ENCODE measurements at regions not wholly inside any gene's neighbourhood (a gene's known extent, or its start where the extent isn't known, plus 50 kb on each side); places are given as distances from the start of the nearest gene placed in this dataset.
"Not testable (repeated sequence)": the region's sequence is repeated elsewhere in the genome, so short reads cannot be mapped to it uniquely, and the experiment has no call there.

GRCh38 chr10:71112138-71112785 is 100.1 kb upstream of the UNC5B start:
- CTCF ChIA-PET, result no interaction called here
- no peak overlapping the region for H3K4me3 ChIP-seq (ENCODE audit: low read depth in 2 of 2, low read length in 2 of 2)
- POLR2A ChIA-PET, result no interaction called here
- ATAC-seq, result no peak
- intact Hi-C loops (cut with micrococcal nuclease; ENCODE audit: unreplicated experiment) (no loop called here), in situ Hi-C loops (cut with HindIII; ENCODE audit: low pct_unique_long_range_greater_than_20kb, low sequenced_read_pairs) (no loop called here)
- BruUV-seq (replicated peaks), result no TSS peak
- H3K9me3 ChIP-seq (ENCODE audit: control insufficient read depth, insufficient read depth, low read depth, low read length), result peaks cover 12% of the 10 kb centered on the region; the same call in 1 of the 2 replicates
- no peak for DNase-seq (ENCODE audit: low read depth, low spot score)
- H3K27me3 ChIP-seq (ENCODE audit: control insufficient read depth, insufficient read depth, low read length), result peaks cover 14% of the 10 kb centered on the region
- H3K27ac ChIP-seq (ENCODE audit: low read length), result no peak overlapping the region
- H3K36me3 ChIP-seq (ENCODE audit: control insufficient read depth, insufficient read depth, low read length), result no peaks in the 10 kb centered on the region
- H3K4me1 ChIP-seq (ENCODE audit: control insufficient read depth, insufficient read depth, low read length), result no peaks in the 10 kb centered on the region
- TF ChIP-seq, protein P1, sequence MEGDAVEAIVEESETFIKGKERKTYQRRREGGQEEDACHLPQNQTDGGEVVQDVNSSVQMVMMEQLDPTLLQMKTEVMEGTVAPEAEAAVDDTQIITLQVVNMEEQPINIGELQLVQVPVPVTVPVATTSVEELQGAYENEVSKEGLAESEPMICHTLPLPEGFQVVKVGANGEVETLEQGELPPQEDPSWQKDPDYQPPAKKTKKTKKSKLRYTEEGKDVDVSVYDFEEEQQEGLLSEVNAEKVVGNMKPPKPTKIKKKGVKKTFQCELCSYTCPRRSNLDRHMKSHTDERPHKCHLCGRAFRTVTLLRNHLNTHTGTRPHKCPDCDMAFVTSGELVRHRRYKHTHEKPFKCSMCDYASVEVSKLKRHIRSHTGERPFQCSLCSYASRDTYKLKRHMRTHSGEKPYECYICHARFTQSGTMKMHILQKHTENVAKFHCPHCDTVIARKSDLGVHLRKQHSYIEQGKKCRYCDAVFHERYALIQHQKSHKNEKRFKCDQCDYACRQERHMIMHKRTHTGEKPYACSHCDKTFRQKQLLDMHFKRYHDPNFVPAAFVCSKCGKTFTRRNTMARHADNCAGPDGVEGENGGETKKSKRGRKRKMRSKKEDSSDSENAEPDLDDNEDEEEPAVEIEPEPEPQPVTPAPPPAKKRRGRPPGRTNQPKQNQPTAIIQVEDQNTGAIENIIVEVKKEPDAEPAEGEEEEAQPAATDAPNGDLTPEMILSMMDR (IDR thresholded peaks at IDR 0.05), result no peak
- TF ChIP-seq SIN3A (IDR thresholded peaks at IDR 0.05; ENCODE audit: borderline replicate concordance, insufficient read depth, low read depth, low read length) (no peak), TCF7L2 (IDR thresholded peaks at IDR 0.05; ENCODE audit: low read depth, low read length) (no peak), REST (IDR thresholded peaks at IDR 0.05; ENCODE audit: insufficient read depth in 1 of 2, low read depth in 2 of 2, low read length in 1 of 2) (no peak), POLR2AphosphoS5 (IDR thresholded peaks at IDR 0.05; ENCODE audit: low read depth, low read length) (no peak)

DNA sequence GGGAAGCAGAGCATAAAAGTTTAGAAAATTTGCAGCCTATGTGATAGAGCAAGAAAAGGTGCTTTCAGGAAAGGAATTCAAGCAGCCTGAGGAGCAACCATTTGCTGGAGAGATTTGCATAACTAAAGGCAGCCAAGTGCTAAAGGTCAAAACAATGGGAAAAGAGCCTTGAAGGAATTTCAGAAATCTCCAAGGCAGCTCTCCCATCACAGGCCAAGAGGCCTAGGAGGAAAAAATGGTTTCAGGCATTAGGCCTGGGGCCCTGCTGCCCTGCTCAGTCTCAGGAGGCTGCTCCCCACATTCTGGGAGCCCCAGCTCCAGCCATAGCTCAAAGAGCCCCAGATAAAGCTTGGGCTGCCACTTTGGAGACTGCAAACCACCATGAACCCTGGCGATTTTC is 95.9 kb upstream of the UNC5B start:
- CTCF ChIA-PET, result no interaction called here
- TF ChIP-seq REST (IDR thresholded peaks at IDR 0.05; ENCODE audit: insufficient read depth in 1 of 2, low read depth in 2 of 2, low read length in 1 of 2), result no peak
- TF ChIP-seq, protein P1 (IDR thresholded peaks at IDR 0.05), result no peak

DNA sequence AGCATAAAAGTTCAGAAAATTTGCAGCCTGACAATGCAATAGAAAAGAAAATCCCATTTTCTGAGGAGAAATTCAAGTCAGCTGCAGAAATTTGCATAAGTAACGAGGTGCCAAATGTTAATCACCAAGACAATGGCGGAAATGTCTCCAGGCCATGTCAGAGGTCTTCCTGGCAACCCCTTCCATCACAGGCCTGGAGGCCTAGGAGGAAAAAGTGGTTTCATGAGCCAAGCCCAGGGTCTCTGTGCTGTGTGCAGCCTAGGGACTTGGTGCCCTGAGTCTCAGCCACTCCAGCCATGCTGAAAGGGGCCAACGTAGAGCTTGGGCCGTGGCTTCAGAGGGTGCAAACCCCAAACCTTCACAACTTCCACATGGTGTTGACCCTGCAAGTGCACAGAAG is 94.8 kb upstream of the UNC5B start:
- peaks cover 12% of the 10 kb centered on the region; the same call in 1 of the 2 replicates for H3K9me3 ChIP-seq (ENCODE audit: control insufficient read depth, insufficient read depth, low read depth, low read length)
- H3K27ac ChIP-seq (ENCODE audit: low read length); H3K4me1 ChIP-seq (ENCODE audit: control insufficient read depth, insufficient read depth, low read length); in situ Hi-C loops (cut with HindIII; ENCODE audit: low pct_unique_long_range_greater_than_20kb, low sequenced_read_pairs); H3K4me3 ChIP-seq (ENCODE audit: low read depth in 2 of 2, low read length in 2 of 2); H3K36me3 ChIP-seq (ENCODE audit: control insufficient read depth, insufficient read depth, low read length); CTCF ChIA-PET; DNase-seq (ENCODE audit: low read depth, low spot score); H3K27me3 ChIP-seq (ENCODE audit: control insufficient read depth, insufficient read depth, low read length); POLR2A ChIA-PET; ATAC-seq; intact Hi-C loops (cut with micrococcal nuclease; ENCODE audit: unreplicated experiment); BruUV-seq (replicated peaks): not testable (repeated sequence)

More for the DNA sequence above, 95.9 kb upstream of the UNC5B start:
- Histone ChIP-seq H3K4me3 (ENCODE audit: low read depth in 2 of 2, low read length in 2 of 2) (no peak overlapping the region), H3K9me3 (ENCODE audit: control insufficient read depth, insufficient read depth, low read depth, low read length) (peaks cover 12% of the 10 kb centered on the region; the same call in 1 of the 2 replicates), H3K36me3 (ENCODE audit: control insufficient read depth, insufficient read depth, low read length) (no peaks in the 10 kb centered on the region), H3K27ac (ENCODE audit: low read length) (no peak overlapping the region), H3K27me3 (ENCODE audit: control insufficient read depth, insufficient read depth, low read length) (peaks cover 4% of the 10 kb centered on the region), H3K4me1 (ENCODE audit: control insufficient read depth, insufficient read depth, low read length) (no peaks in the 10 kb centered on the region)
- DNase-seq (ENCODE audit: low read depth, low spot score) (no peak), ATAC-seq (no peak)
- in situ Hi-C loops (cut with HindIII; ENCODE audit: low pct_unique_long_range_greater_than_20kb, low sequenced_read_pairs) (no loop called here), intact Hi-C loops (cut with micrococcal nuclease; ENCODE audit: unreplicated experiment) (no loop called here)
- POLR2A ChIA-PET, result no interaction called here
- BruUV-seq (replicated peaks), result no TSS peak

Data from Panc1 (cell line).